Peyer's patch (tissue), 4 donors: ENCODE measurements at regions not wholly inside any gene's neighbourhood (a gene's known extent, or its start where the extent isn't known, plus 50 kb on each side); places are given as distances from the start of the nearest gene placed in this dataset.

Experiments used
- DNase-seq, 3 donors: peaks; one replicate each; pipeline ENCODE4 v3.0.0-alpha.2; 2017 to 2019
- H3K27ac ChIP-seq, 4 donors: fragments of 200-600 bp; sonication (generic); one replicate each; pipeline ENCODE4 v1.5.1; 2016 to 2019
- H3K27me3 ChIP-seq, 2 donors: fragments of 200-600 bp; sonication (generic); one replicate each; pipeline ENCODE4 v1.5.1; 2019
- H3K36me3 ChIP-seq, 3 donors: fragments of 200-600 bp; sonication (generic); one replicate each; pipeline ENCODE4 v1.5.1; 2016 to 2019
- H3K4me1 ChIP-seq, 4 donors: fragments of 200-600 bp; sonication (generic); one replicate each; pipeline ENCODE4 v1.5.1; 2016 to 2019
- H3K4me3 ChIP-seq, 4 donors: fragments of 200-600 bp; sonication (generic); 1 replicate in 3 of 4; 2 replicates in 1 of 4; pipeline ENCODE4 v1.5.1; 2016 to 2019; ENCODE audit warnings: mild to moderate bottlenecking in 1 of 4
- H3K9me3 ChIP-seq, 4 donors: fragments of 200-600 bp; sonication (generic); one replicate each; pipeline ENCODE4 v1.5.1; 2016 to 2019; ENCODE audit warnings: mild to moderate bottlenecking in 1 of 4
- CTCF ChIP-seq, 6 experiments: fragments of 450-650 bp in 4 of 6; fragments of 200-600 bp in 2 of 6; sonication (generic) in 1 of 6; IDR thresholded peaks; one replicate each; pipeline ENCODE4 v1.5.1; 2017 to 2019; ENCODE audit warnings: antibody characterized with exemption in 6 of 6, mild to moderate bottlenecking in 3 of 6, moderate library complexity in 1 of 6
- POLR2A ChIP-seq, 2 donors: fragments of 450-650 bp; IDR thresholded peaks; one replicate each; pipeline ENCODE4 v1.5.1; 2017; ENCODE audit warnings: antibody characterized with exemption in 2 of 2, mild to moderate bottlenecking in 2 of 2, moderate library complexity in 2 of 2

- no peaks in the 10 kb centered on the region for H3K36me3 ChIP-seq
- TF ChIP-seq POLR2A (IDR thresholded peaks at IDR 0.05) (no peak), CTCF (IDR thresholded peaks at IDR 0.05) (no peak)
- no peak overlapping the region for H3K27ac ChIP-seq
- no peak overlapping the region for H3K4me3 ChIP-seq
- H3K9me3 ChIP-seq, result peaks cover 0 to 4% (median 0%) of the 10 kb centered on the region in 4 donors
- H3K4me1 ChIP-seq, result no peaks in the 10 kb centered on the region
- H3K27me3 ChIP-seq, result no peaks in the 10 kb centered on the region
- DNase-seq, result no peak
These were observed 954.3 kb upstream of the FLRT2 start for GRCh38 chr14:84575681-84576080.

- Histone ChIP-seq H3K4me1 (no peaks in the 10 kb centered on the region), H3K9me3 (no peaks in the 10 kb centered on the region), H3K36me3 (no peaks in the 10 kb centered on the region), H3K4me3 (no peak overlapping the region), H3K27ac (no peak overlapping the region), H3K27me3 (no peaks in the 10 kb centered on the region)
- DNase-seq, result no peak
- TF ChIP-seq CTCF (IDR thresholded peaks at IDR 0.05) (no peak), POLR2A (IDR thresholded peaks at IDR 0.05) (no peak)
These were observed 950.7 kb upstream of the FLRT2 start for GRCh38 chr14:84579292-84579691.

GRCh38 chr14:84581041-84581440 is 948.9 kb upstream of the FLRT2 start:
- H3K27me3 ChIP-seq, result no peaks in the 10 kb centered on the region
- H3K4me3 ChIP-seq, result no peak overlapping the region
- no peaks in the 10 kb centered on the region for H3K9me3 ChIP-seq
- H3K4me1 ChIP-seq, result no peaks in the 10 kb centered on the region
- no peak overlapping the region for H3K27ac ChIP-seq
- TF ChIP-seq POLR2A (IDR thresholded peaks at IDR 0.05), result no peak
- no peak for TF ChIP-seq CTCF (IDR thresholded peaks at IDR 0.05)
- H3K36me3 ChIP-seq, result no peaks in the 10 kb centered on the region
- no peak for DNase-seq

GRCh38 chr14:84584511-84584910 is 945.4 kb upstream of the FLRT2 start:
- Histone ChIP-seq H3K4me3 (no peak overlapping the region), H3K9me3 (no peaks in the 10 kb centered on the region), H3K36me3 (no peaks in the 10 kb centered on the region), H3K4me1 (no peaks in the 10 kb centered on the region), H3K27ac (no peak overlapping the region), H3K27me3 (no peaks in the 10 kb centered on the region)
- no peak for TF ChIP-seq CTCF (IDR thresholded peaks at IDR 0.05)
- no peak for TF ChIP-seq POLR2A (IDR thresholded peaks at IDR 0.05)
- no peak for DNase-seq

- H3K9me3 ChIP-seq, result no peaks in the 10 kb centered on the region
- no peak overlapping the region for H3K4me3 ChIP-seq
- no peak overlapping the region for H3K27ac ChIP-seq
- no peaks in the 10 kb centered on the region for H3K4me1 ChIP-seq
- DNase-seq, result no peak
- H3K36me3 ChIP-seq, result no peaks in the 10 kb centered on the region
- H3K27me3 ChIP-seq, result no peaks in the 10 kb centered on the region
- TF ChIP-seq CTCF (IDR thresholded peaks at IDR 0.05) (no peak), POLR2A (IDR thresholded peaks at IDR 0.05) (no peak)
These were observed 938.0 kb upstream of the FLRT2 start for GRCh38 chr14:84591827-84592445.

GRCh38 chr14:84592770-84593169 is 937.2 kb upstream of the FLRT2 start:
- H3K27ac ChIP-seq, result no peak overlapping the region
- DNase-seq, result no peak
- no peaks in the 10 kb centered on the region for H3K36me3 ChIP-seq
- no peaks in the 10 kb centered on the region for H3K9me3 ChIP-seq
- H3K4me1 ChIP-seq, result no peaks in the 10 kb centered on the region
- TF ChIP-seq POLR2A (IDR thresholded peaks at IDR 0.05) (no peak), CTCF (IDR thresholded peaks at IDR 0.05) (no peak)
- no peaks in the 10 kb centered on the region for H3K27me3 ChIP-seq
- no peak overlapping the region for H3K4me3 ChIP-seq
